ENCODE measurements at regions not wholly inside any gene's neighbourhood (a gene's known extent, or its start where the extent isn't known, plus 50 kb on each side); places are given as distances from the start of the nearest gene placed in this dataset.

- DNase-seq, result no peak
- H3K27ac ChIP-seq (ENCODE audit: low read depth, low read length), result no peak overlapping the region
- H3K36me3 Mint-ChIP-seq (ENCODE audit: low read depth), result no peaks in the 10 kb centered on the region
- H3K27me3 ChIP-seq (ENCODE audit: control insufficient read depth, insufficient read depth, low read length, poor library complexity, severe bottlenecking), result no peaks in the 10 kb centered on the region
- no peaks in the 10 kb centered on the region for H3K36me3 ChIP-seq (ENCODE audit: control insufficient read depth, insufficient read depth, low read length)
- no peak overlapping the region for H3K4me3 Mint-ChIP-seq
- no peak overlapping the region for H3K9ac ChIP-seq (ENCODE audit: extremely low read depth, low read length, poor library complexity, severe bottlenecking)
- H3K9me3 ChIP-seq (ENCODE audit: control insufficient read depth, low read length), result no peaks in the 10 kb centered on the region
- H3K27ac Mint-ChIP-seq, result no peak overlapping the region
- H3K4me1 ChIP-seq (ENCODE audit: control insufficient read depth, insufficient read depth, low read length), result no peaks in the 10 kb centered on the region
- no peak for TF ChIP-seq CTCF (conservative IDR thresholded peaks at IDR 0.05)
- 89 to 100% methylated on average over 1 of the region's 1 CpG for WGBS, 2 experiments (ENCODE audit: insufficient coverage in 1 of 2, insufficient read length in 1 of 2)
- H3K4me3 ChIP-seq (ENCODE audit: low read length), result no peak overlapping the region
- H3K4me1 Mint-ChIP-seq, result no peaks in the 10 kb centered on the region
- no peaks in the 10 kb centered on the region for H3K9me3 Mint-ChIP-seq
- no peaks in the 10 kb centered on the region for H3K27me3 Mint-ChIP-seq (ENCODE audit: insufficient read depth)
These were observed 805.5 kb downstream of the IGSF11 start for GRCh38 chr3:118229196-118229595.

- H3K4me3 Mint-ChIP-seq, result no peak overlapping the region
- TF ChIP-seq CTCF (conservative IDR thresholded peaks at IDR 0.05), result no peak
- Histone ChIP-seq H3K27me3 (ENCODE audit: control insufficient read depth, insufficient read depth, low read length, poor library complexity, severe bottlenecking) (no peaks in the 10 kb centered on the region), H3K9me3 (ENCODE audit: control insufficient read depth, low read length) (no peaks in the 10 kb centered on the region), H3K36me3 (ENCODE audit: control insufficient read depth, insufficient read depth, low read length) (no peaks in the 10 kb centered on the region), H3K27ac (ENCODE audit: low read depth, low read length) (no peak overlapping the region), H3K4me3 (ENCODE audit: low read length) (no peak overlapping the region), H3K9ac (ENCODE audit: extremely low read depth, low read length, poor library complexity, severe bottlenecking) (no peak overlapping the region), H3K4me1 (ENCODE audit: control insufficient read depth, insufficient read depth, low read length) (no peaks in the 10 kb centered on the region)
- H3K9me3 Mint-ChIP-seq, result no peaks in the 10 kb centered on the region
- H3K27me3 Mint-ChIP-seq (ENCODE audit: insufficient read depth), result no peaks in the 10 kb centered on the region
- WGBS, 2 experiments (ENCODE audit: insufficient coverage in 1 of 2, insufficient read length in 1 of 2), result 96 to 100% methylated on average over 1 to 2 of the region's 2 CpGs
- H3K27ac Mint-ChIP-seq, result no peak overlapping the region
- no peaks in the 10 kb centered on the region for H3K36me3 Mint-ChIP-seq (ENCODE audit: low read depth)
- H3K4me1 Mint-ChIP-seq, result no peaks in the 10 kb centered on the region
- no peak for DNase-seq
These were observed 803.1 kb downstream of the IGSF11 start for GRCh38 chr3:118231578-118231977.

- H3K4me3 ChIP-seq (ENCODE audit: low read length), result no peak overlapping the region
- H3K36me3 ChIP-seq (ENCODE audit: control insufficient read depth, insufficient read depth, low read length), result no peaks in the 10 kb centered on the region
- no peak overlapping the region for H3K27ac ChIP-seq (ENCODE audit: low read depth, low read length)
- H3K9ac ChIP-seq (ENCODE audit: extremely low read depth, low read length, poor library complexity, severe bottlenecking), result no peak overlapping the region
- no peak for TF ChIP-seq CTCF (conservative IDR thresholded peaks at IDR 0.05)
- peaks cover 2% of the 10 kb centered on the region for H3K4me1 ChIP-seq (ENCODE audit: control insufficient read depth, insufficient read depth, low read length)
- no peaks in the 10 kb centered on the region for H3K27me3 Mint-ChIP-seq (ENCODE audit: insufficient read depth)
- no peaks in the 10 kb centered on the region for H3K27me3 ChIP-seq (ENCODE audit: control insufficient read depth, insufficient read depth, low read length, poor library complexity, severe bottlenecking)
- H3K36me3 Mint-ChIP-seq (ENCODE audit: low read depth), result no peaks in the 10 kb centered on the region
- WGBS, 2 experiments (ENCODE audit: insufficient coverage in 1 of 2, insufficient read length in 1 of 2), result 94 to 100% methylated on average over 2 to 4 of the region's 5 CpGs
- no peak overlapping the region for H3K27ac Mint-ChIP-seq
- H3K9me3 Mint-ChIP-seq, result no peaks in the 10 kb centered on the region
- H3K4me1 Mint-ChIP-seq, result peaks cover 3% of the 10 kb centered on the region
- no peak overlapping the region for H3K4me3 Mint-ChIP-seq
- DNase-seq, result no peak
- H3K9me3 ChIP-seq (ENCODE audit: control insufficient read depth, low read length), result no peaks in the 10 kb centered on the region
These were observed 795.4 kb downstream of the IGSF11 start for GRCh38 chr3:118239253-118239652.

Measured in endodermal cell (in vitro differentiated cells).